GM12875 (cell line): ENCODE measurements at regions not wholly inside any gene's neighbourhood (a gene's known extent, or its start where the extent isn't known, plus 50 kb on each side); places are given as distances from the start of the nearest gene placed in this dataset.

ENCODE experiments used
- H3K4me3 ChIP-seq: one replicate; pipeline ENCODE4 v1.5.1; 2011; ENCODE audit warnings: low read depth, low read length, control low read depth
- CTCF ChIP-seq: IDR thresholded peaks from 2 replicates; pipeline ENCODE4 v1.5.1; 2011; ENCODE audit warnings: low read depth, mild to moderate bottlenecking, control low read depth, inconsistent platforms, low read length, moderate library complexity, borderline replicate concordance; ENCODE audit not compliant: insufficient read depth

DNA sequence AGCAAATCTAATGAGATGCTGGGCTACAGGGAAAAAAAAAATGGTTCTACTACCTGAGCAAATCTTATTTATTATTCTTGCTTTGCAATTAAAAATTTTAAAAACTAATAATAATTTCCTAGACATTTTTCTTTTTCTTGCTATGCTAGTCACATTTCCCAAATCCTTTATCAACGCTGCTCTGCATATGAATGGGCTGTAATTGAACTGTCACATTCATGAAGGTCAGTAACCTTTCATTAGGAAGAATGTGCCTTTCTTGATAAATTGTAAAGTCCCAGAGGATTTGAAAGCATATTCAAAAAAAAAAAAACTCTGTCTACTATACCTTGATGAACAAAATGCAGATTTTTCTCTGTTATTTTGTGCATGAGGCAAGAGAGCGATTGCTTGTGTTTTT, 538.7 kb upstream of the ID4 start:
- TF ChIP-seq CTCF = no peak
- H3K4me3 ChIP-seq = no peak overlapping the region

DNA sequence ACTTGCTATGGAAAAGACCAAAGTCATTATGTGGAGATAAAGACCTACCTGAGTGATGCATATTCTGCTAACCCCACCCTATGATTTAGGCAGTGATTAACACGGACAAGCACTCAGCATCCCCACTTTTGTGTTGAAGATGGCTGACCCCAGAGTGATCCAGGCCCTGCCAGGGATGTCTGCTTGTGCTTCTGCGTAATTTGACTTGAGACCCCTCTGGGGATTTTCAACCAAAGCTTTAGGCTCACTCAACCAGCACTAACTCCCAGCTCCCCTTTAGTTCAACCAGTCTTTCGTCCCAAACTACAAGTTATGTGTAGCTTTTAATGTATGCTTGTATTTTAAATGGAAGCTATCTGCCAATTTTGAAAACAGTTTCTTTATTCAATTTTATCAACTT, 538.0 kb upstream of the ID4 start:
- TF ChIP-seq CTCF = no peak
- H3K4me3 ChIP-seq = no peak overlapping the region

- no peak for TF ChIP-seq CTCF
- no peak overlapping the region for H3K4me3 ChIP-seq
Measured at GRCh38 chr6:19301980-19302379, 535.2 kb upstream of the ID4 start.

- TF ChIP-seq CTCF = no peak
- H3K4me3 ChIP-seq = no peak overlapping the region
Measured at GRCh38 chr6:19303383-19303782, 533.8 kb upstream of the ID4 start.

GRCh38 chr6:19309661-19310060, 527.5 kb upstream of the ID4 start:
- H3K4me3 ChIP-seq = no peak overlapping the region
- no peak for TF ChIP-seq CTCF

DNA sequence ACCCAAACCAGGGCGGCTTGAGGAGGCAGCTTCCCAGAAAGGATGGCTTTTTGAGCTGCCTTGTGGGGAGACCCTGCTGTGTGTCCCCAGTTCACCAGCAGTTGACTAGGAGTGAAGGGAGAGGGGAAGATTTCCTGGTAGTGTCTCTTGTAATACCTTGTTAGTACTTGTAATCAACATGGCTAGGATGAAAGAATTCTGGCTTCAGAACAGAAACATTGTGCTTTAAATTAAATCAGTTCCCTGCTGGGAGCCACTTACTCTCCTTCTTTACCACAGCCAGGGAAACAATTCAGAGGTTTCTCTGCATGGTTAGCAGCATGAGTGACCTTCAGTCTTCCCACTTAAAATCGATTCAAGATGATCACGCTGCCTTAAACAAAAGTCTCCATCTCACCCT, 525.4 kb upstream of the ID4 start:
- no peak overlapping the region for H3K4me3 ChIP-seq

More for the DNA sequence above, 525.4 kb upstream of the ID4 start:
- no peak for TF ChIP-seq CTCF
